MCF 10A (cell line): ENCODE measurements at regions not wholly inside any gene's neighbourhood (a gene's known extent, or its start where the extent isn't known, plus 50 kb on each side); places are given as distances from the start of the nearest gene placed in this dataset.
A peak's percentile ranks its signal among the peaks of the same experiment; 100 is the strongest.

Experiments
- BruUV-seq: library from RNA; stranded (reverse); fragments of 400-500 nt; replicated peaks from 2 replicates; lab custom pipeline; 2021; lab: Mats Ljungman, UMichigan
- CTCF ChIA-PET: fragments of 300-600 bp; sonication (Branson Sonifier 250); formaldehyde crosslinking; extraction: SDS; loops from one replicate; lab custom pipeline; 2021; ENCODE audit warnings: antibody characterized with exemption, inconsistent platforms; lab: Yijun Ruan, JAX
- POLR2A ChIA-PET: fragments of 300-600, 350-650 bp; sonication (Branson Sonifier 250); formaldehyde crosslinking; extraction: SDS; loops from one replicate; lab custom pipeline; 2020; ENCODE audit warnings: antibody characterized with exemption, inconsistent platforms; lab: Yijun Ruan, JAX
- DNase-seq: peaks from one replicate; pipeline ENCODE4 v3.0.0-alpha.2; 2018; ENCODE audit not compliant: unreplicated experiment
- H3K27ac Mint-ChIP-seq: one replicate; pipeline ENCODE4 v1.8.0; 2022; ENCODE audit warnings: mild to moderate bottlenecking, low read depth, mixed read lengths; ENCODE audit not compliant: unreplicated experiment
- H3K27me3 Mint-ChIP-seq: one replicate; pipeline ENCODE4 v1.8.0; 2022; ENCODE audit warnings: mixed read lengths; ENCODE audit not compliant: insufficient read depth, unreplicated experiment
- H3K36me3 Mint-ChIP-seq: one replicate; pipeline ENCODE4 v1.8.0; 2022; ENCODE audit warnings: mild to moderate bottlenecking, moderate library complexity, mixed read lengths; ENCODE audit not compliant: insufficient read depth, unreplicated experiment
- H3K4me1 Mint-ChIP-seq: one replicate; pipeline ENCODE4 v1.8.0; 2022; ENCODE audit warnings: mixed read lengths; ENCODE audit not compliant: insufficient read depth, unreplicated experiment
- H3K4me3 Mint-ChIP-seq: one replicate; pipeline ENCODE4 v1.8.0; 2022; ENCODE audit warnings: mild to moderate bottlenecking, moderate library complexity, mixed read lengths; ENCODE audit not compliant: unreplicated experiment
- H3K9me3 Mint-ChIP-seq: one replicate; pipeline ENCODE4 v1.8.0; 2022; ENCODE audit warnings: mixed read lengths; ENCODE audit not compliant: unreplicated experiment
- intact Hi-C: fragments of 100-400 bp; cut with micrococcal nuclease; formaldehyde crosslinking; loops from 2 replicates; pipeline ENCODE4 v1.14.1; 2022
- TF ChIP-seq, protein P1 (sequence below): fragments of 200-600 bp; IDR thresholded peaks from one replicate; pipeline ENCODE4 v1.8.0; 2022; ENCODE audit warnings: antibody characterized with exemption, mild to moderate bottlenecking; ENCODE audit not compliant: unreplicated experiment

DNA sequence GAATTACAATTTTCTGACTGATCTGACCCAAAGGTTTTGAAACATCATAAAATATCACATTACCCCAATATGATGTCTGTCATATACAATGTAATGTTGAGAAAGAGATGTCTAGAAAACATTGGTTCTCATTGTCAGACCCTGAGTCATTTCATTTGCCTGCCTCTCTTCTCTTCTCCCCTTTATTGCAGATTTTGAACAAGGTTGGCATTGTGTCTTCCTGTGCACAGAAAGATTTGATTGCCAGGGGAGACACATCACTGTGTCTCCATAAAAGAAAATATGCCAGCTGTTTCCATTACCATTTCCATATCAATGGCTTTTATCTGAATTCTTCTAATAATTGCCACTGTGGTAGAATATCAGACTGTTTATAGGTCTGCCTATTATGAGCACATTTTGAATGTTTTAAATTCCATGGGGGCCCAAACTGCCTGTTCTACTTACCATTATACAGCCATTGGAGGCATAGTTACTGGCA is 65.6 kb downstream of the IFI44 start:
- CTCF ChIA-PET = no interaction called here

DNA sequence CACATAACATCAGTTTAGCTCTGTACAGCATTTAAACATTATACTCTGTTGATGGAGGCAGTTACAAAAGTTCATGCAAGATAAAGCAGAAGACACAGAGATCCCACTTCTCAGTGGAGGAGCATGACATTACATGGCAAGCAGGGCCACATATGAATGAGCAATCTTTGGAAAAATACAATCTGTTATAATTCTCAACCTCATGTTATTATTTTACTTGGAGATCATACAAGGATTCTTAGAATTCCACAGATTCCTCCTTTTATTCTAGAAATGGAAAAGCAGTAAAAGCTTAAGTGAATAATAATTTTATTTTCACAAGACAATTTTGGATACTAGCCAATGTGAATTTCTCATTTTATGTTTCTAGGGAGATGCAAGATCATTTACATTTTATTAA is 66.6 kb downstream of the IFI44 start:
- no TSS peak for BruUV-seq
- Mint-ChIP-seq H3K4me3 (no peak overlapping the region), H3K27ac (no peak overlapping the region), H3K4me1 (peaks cover 27% of the 10 kb centered on the region), H3K36me3 (peaks cover 6% of the 10 kb centered on the region), H3K27me3 (no peaks in the 10 kb centered on the region), H3K9me3 (no peaks in the 10 kb centered on the region)
- DNase-seq = no peak
- intact Hi-C loops = no loop called here
- POLR2A ChIA-PET = no interaction called here
- CTCF ChIA-PET = interaction anchor here (0.8 kb wide), 1 partner anchor 40 kb away, joined by 3 read pairs; no protein-coding TSS in a partner anchor
- TF ChIP-seq, protein P1, sequence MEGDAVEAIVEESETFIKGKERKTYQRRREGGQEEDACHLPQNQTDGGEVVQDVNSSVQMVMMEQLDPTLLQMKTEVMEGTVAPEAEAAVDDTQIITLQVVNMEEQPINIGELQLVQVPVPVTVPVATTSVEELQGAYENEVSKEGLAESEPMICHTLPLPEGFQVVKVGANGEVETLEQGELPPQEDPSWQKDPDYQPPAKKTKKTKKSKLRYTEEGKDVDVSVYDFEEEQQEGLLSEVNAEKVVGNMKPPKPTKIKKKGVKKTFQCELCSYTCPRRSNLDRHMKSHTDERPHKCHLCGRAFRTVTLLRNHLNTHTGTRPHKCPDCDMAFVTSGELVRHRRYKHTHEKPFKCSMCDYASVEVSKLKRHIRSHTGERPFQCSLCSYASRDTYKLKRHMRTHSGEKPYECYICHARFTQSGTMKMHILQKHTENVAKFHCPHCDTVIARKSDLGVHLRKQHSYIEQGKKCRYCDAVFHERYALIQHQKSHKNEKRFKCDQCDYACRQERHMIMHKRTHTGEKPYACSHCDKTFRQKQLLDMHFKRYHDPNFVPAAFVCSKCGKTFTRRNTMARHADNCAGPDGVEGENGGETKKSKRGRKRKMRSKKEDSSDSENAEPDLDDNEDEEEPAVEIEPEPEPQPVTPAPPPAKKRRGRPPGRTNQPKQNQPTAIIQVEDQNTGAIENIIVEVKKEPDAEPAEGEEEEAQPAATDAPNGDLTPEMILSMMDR = no peak

More for the DNA sequence above, 65.6 kb downstream of the IFI44 start:
- Mint-ChIP-seq H3K4me1 (peaks cover 27% of the 10 kb centered on the region), H3K36me3 (peaks cover 6% of the 10 kb centered on the region), H3K27me3 (no peaks in the 10 kb centered on the region), H3K27ac (no peak overlapping the region), H3K4me3 (no peak overlapping the region), H3K9me3 (peaks cover under 1% of the 10 kb centered on the region)
- no TSS peak for BruUV-seq
- POLR2A ChIA-PET = no interaction called here
- DNase-seq = peak; percentile 25
- intact Hi-C loops = no loop called here
- TF ChIP-seq, protein P1 = no peak

DNA sequence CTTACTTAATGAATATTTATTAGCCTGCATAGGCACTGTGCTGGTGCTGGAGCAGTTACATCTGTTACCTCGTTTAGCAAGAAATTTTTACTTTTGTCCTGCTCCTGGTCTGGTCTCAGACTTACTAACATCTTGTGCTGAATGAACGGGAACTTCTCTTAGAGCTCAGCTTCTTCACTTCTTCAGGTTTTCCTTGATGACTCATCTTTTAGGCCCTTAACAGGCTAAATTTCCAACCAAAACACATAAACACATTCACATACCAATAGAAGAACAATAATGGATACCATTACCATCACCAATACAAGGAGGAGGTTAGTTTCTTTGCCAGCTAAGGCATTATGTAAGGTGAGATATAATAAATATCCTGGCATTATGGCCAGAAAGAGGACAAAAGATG is 68.9 kb downstream of the IFI44 start:
- DNase-seq = no peak
- intact Hi-C loops = no loop called here
- POLR2A ChIA-PET = interaction anchor here (0.7 kb wide), 1 partner anchor 348 kb away, joined by 3 read pairs; no protein-coding TSS in a partner anchor
- Mint-ChIP-seq H3K4me3 (no peak overlapping the region), H3K27me3 (no peaks in the 10 kb centered on the region), H3K9me3 (peaks cover 8% of the 10 kb centered on the region), H3K27ac (no peak overlapping the region), H3K36me3 (peaks cover 6% of the 10 kb centered on the region), H3K4me1 (peaks cover 27% of the 10 kb centered on the region)
- TF ChIP-seq, protein P1 = no peak
- CTCF ChIA-PET = interaction anchor here (0.7 kb wide), 1 partner anchor 101 kb away, joined by 3 read pairs; no protein-coding TSS in a partner anchor
- no TSS peak for BruUV-seq

DNA sequence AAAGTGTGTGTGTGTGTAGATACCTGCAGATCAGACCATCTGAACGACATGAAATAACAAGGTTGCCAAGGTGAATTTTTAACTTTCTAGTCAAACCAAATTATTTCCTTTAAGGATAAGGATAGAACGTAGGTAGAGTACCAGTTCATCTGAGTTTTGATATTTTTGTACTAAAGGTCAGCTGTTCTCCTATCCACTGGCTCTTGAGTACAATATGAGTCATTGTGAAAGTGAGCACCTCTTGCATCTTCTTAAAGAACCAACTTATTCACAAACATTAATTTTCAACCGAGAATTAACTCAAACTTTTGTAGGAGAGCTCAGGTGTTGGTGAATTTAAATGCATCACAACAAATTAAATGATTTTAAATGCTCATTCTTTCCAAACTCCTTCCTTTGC is 71.5 kb downstream of the IFI44 start:
- peaks cover 12% of the 10 kb centered on the region for H3K4me1 Mint-ChIP-seq

More for the DNA sequence above, 71.5 kb downstream of the IFI44 start:
- H3K9me3 Mint-ChIP-seq = peaks cover 8% of the 10 kb centered on the region
- no peak overlapping the region for H3K27ac Mint-ChIP-seq
- TF ChIP-seq, protein P1 = no peak
- no peak for DNase-seq
- BruUV-seq = no TSS peak
- intact Hi-C loops = no loop called here
- H3K27me3 Mint-ChIP-seq = no peaks in the 10 kb centered on the region
- CTCF ChIA-PET = no interaction called here
- peaks cover 6% of the 10 kb centered on the region for H3K36me3 Mint-ChIP-seq
- POLR2A ChIA-PET = no interaction called here
- no peak overlapping the region for H3K4me3 Mint-ChIP-seq
